ENCODE measurements at regions not wholly inside any gene's neighbourhood (a gene's known extent, or its start where the extent isn't known, plus 50 kb on each side); places are given as distances from the start of the nearest gene placed in this dataset.
"Not testable (repeated sequence)": the region's sequence is repeated elsewhere in the genome, so short reads cannot be mapped to it uniquely, and the experiment has no call there.

GRCh38 chr7:65519751-65520150 is 146.1 kb downstream of the ZNF92 start:
- not testable (repeated sequence) for DNase-seq; H2BK120ac ChIP-seq (ENCODE audit: low read depth, low read length); H3K27ac ChIP-seq (ENCODE audit: low read length, poor library complexity, severe bottlenecking); H3K14ac ChIP-seq (ENCODE audit: low read length in 2 of 2); H4K91ac ChIP-seq (ENCODE audit: low read length); H3K4me1 ChIP-seq (ENCODE audit: control insufficient read depth, insufficient read depth, low read depth, low read length); H3K36me3 ChIP-seq (ENCODE audit: control insufficient read depth in 1 of 2, insufficient read depth in 2 of 2, low read depth in 1 of 2, low read length in 2 of 2); H3K27me3 ChIP-seq (ENCODE audit: control insufficient read depth in 1 of 2, insufficient read depth in 1 of 2, low read length in 2 of 2); H3K23ac ChIP-seq (ENCODE audit: low read length in 2 of 2); H3K18ac ChIP-seq (ENCODE audit: low read depth in 1 of 2, low read length in 2 of 2); H2BK15ac ChIP-seq (ENCODE audit: low read depth, poor library complexity, severe bottlenecking); H4K8ac ChIP-seq (ENCODE audit: low read length); H2BK12ac ChIP-seq (ENCODE audit: low read length in 2 of 2); H2BK5ac ChIP-seq (ENCODE audit: low read depth, low read length, poor library complexity, severe bottlenecking); H3K4ac ChIP-seq (ENCODE audit: low read depth in 1 of 2, low read length in 2 of 2); H2AFZ ChIP-seq (ENCODE audit: low read depth, low read length); H3K4me3 ChIP-seq (ENCODE audit: insufficient read depth in 1 of 2, low read depth in 1 of 2, low read length in 2 of 2); H3K4me2 ChIP-seq (ENCODE audit: low read length, poor library complexity, severe bottlenecking); H3K9me3 ChIP-seq (ENCODE audit: control insufficient read depth, low read length); H3K9ac ChIP-seq (ENCODE audit: low read length); H2AK5ac ChIP-seq (ENCODE audit: low read length, severe bottlenecking); H3K79me1 ChIP-seq (replicated peaks; ENCODE audit: low read length, poor library complexity, severe bottlenecking)
- WGBS: 83% methylated on average over 1 of the region's 1 CpG

GRCh38 chr7:65545465-65546161 is 172.0 kb downstream of the ZNF92 start:
- not testable (repeated sequence) for H3K27me3 ChIP-seq (ENCODE audit: control insufficient read depth in 1 of 2, insufficient read depth in 1 of 2, low read length in 2 of 2); H3K23ac ChIP-seq (ENCODE audit: low read length in 2 of 2); H2AK5ac ChIP-seq (ENCODE audit: low read length, severe bottlenecking); H3K4ac ChIP-seq (ENCODE audit: low read depth in 1 of 2, low read length in 2 of 2); H2BK120ac ChIP-seq (ENCODE audit: low read depth, low read length); H3K9me3 ChIP-seq (ENCODE audit: control insufficient read depth, low read length); H2BK5ac ChIP-seq (ENCODE audit: low read depth, low read length, poor library complexity, severe bottlenecking); H2AFZ ChIP-seq (ENCODE audit: low read depth, low read length); H3K14ac ChIP-seq (ENCODE audit: low read length in 2 of 2); H4K8ac ChIP-seq (ENCODE audit: low read length); H3K36me3 ChIP-seq (ENCODE audit: control insufficient read depth in 1 of 2, insufficient read depth in 2 of 2, low read depth in 1 of 2, low read length in 2 of 2); DNase-seq; H4K91ac ChIP-seq (ENCODE audit: low read length); H3K4me2 ChIP-seq (ENCODE audit: low read length, poor library complexity, severe bottlenecking); H3K27ac ChIP-seq (ENCODE audit: low read length, poor library complexity, severe bottlenecking); H3K18ac ChIP-seq (ENCODE audit: low read depth in 1 of 2, low read length in 2 of 2); H3K9ac ChIP-seq (ENCODE audit: low read length); H2BK15ac ChIP-seq (ENCODE audit: low read depth, poor library complexity, severe bottlenecking); H3K4me1 ChIP-seq (ENCODE audit: control insufficient read depth, insufficient read depth, low read depth, low read length); H3K4me3 ChIP-seq (ENCODE audit: insufficient read depth in 1 of 2, low read depth in 1 of 2, low read length in 2 of 2); H3K79me1 ChIP-seq (replicated peaks; ENCODE audit: low read length, poor library complexity, severe bottlenecking); H2BK12ac ChIP-seq (ENCODE audit: low read length in 2 of 2)
- WGBS: no CpG with 5 or more reads among the region's 5 CpGs

- H3K14ac ChIP-seq (ENCODE audit: low read length in 2 of 2); H2BK5ac ChIP-seq (ENCODE audit: low read depth, low read length, poor library complexity, severe bottlenecking); H2BK120ac ChIP-seq (ENCODE audit: low read depth, low read length); H3K9ac ChIP-seq (ENCODE audit: low read length); H3K9me3 ChIP-seq (ENCODE audit: control insufficient read depth, low read length); H3K18ac ChIP-seq (ENCODE audit: low read depth in 1 of 2, low read length in 2 of 2); H3K36me3 ChIP-seq (ENCODE audit: control insufficient read depth in 1 of 2, insufficient read depth in 2 of 2, low read depth in 1 of 2, low read length in 2 of 2); H2BK12ac ChIP-seq (ENCODE audit: low read length in 2 of 2); H3K23ac ChIP-seq (ENCODE audit: low read length in 2 of 2); H3K79me1 ChIP-seq (replicated peaks; ENCODE audit: low read length, poor library complexity, severe bottlenecking); H3K4me3 ChIP-seq (ENCODE audit: insufficient read depth in 1 of 2, low read depth in 1 of 2, low read length in 2 of 2); H2AK5ac ChIP-seq (ENCODE audit: low read length, severe bottlenecking); H3K4me2 ChIP-seq (ENCODE audit: low read length, poor library complexity, severe bottlenecking); H4K8ac ChIP-seq (ENCODE audit: low read length); H3K4ac ChIP-seq (ENCODE audit: low read depth in 1 of 2, low read length in 2 of 2); DNase-seq; H2BK15ac ChIP-seq (ENCODE audit: low read depth, poor library complexity, severe bottlenecking); H3K4me1 ChIP-seq (ENCODE audit: control insufficient read depth, insufficient read depth, low read depth, low read length); H3K27ac ChIP-seq (ENCODE audit: low read length, poor library complexity, severe bottlenecking); H3K27me3 ChIP-seq (ENCODE audit: control insufficient read depth in 1 of 2, insufficient read depth in 1 of 2, low read length in 2 of 2); H2AFZ ChIP-seq (ENCODE audit: low read depth, low read length); H4K91ac ChIP-seq (ENCODE audit: low read length): not testable (repeated sequence)
- WGBS: no CpG with 5 or more reads among the region's 2 CpGs
These were observed 176.2 kb downstream of the ZNF92 start for GRCh38 chr7:65549589-65550443.

GRCh38 chr7:65550444-65550809 is 176.8 kb downstream of the ZNF92 start:
- H2BK12ac ChIP-seq (ENCODE audit: low read length in 2 of 2); H2AK5ac ChIP-seq (ENCODE audit: low read length, severe bottlenecking); H2BK5ac ChIP-seq (ENCODE audit: low read depth, low read length, poor library complexity, severe bottlenecking); H3K36me3 ChIP-seq (ENCODE audit: control insufficient read depth in 1 of 2, insufficient read depth in 2 of 2, low read depth in 1 of 2, low read length in 2 of 2); H3K4me1 ChIP-seq (ENCODE audit: control insufficient read depth, insufficient read depth, low read depth, low read length); DNase-seq; H2BK120ac ChIP-seq (ENCODE audit: low read depth, low read length); H3K27me3 ChIP-seq (ENCODE audit: control insufficient read depth in 1 of 2, insufficient read depth in 1 of 2, low read length in 2 of 2); H3K9me3 ChIP-seq (ENCODE audit: control insufficient read depth, low read length); H3K79me1 ChIP-seq (replicated peaks; ENCODE audit: low read length, poor library complexity, severe bottlenecking); H3K27ac ChIP-seq (ENCODE audit: low read length, poor library complexity, severe bottlenecking); H2AFZ ChIP-seq (ENCODE audit: low read depth, low read length); H2BK15ac ChIP-seq (ENCODE audit: low read depth, poor library complexity, severe bottlenecking); H3K4ac ChIP-seq (ENCODE audit: low read depth in 1 of 2, low read length in 2 of 2); H3K23ac ChIP-seq (ENCODE audit: low read length in 2 of 2); H3K9ac ChIP-seq (ENCODE audit: low read length); H3K4me2 ChIP-seq (ENCODE audit: low read length, poor library complexity, severe bottlenecking); H3K14ac ChIP-seq (ENCODE audit: low read length in 2 of 2); H3K4me3 ChIP-seq (ENCODE audit: insufficient read depth in 1 of 2, low read depth in 1 of 2, low read length in 2 of 2); H4K91ac ChIP-seq (ENCODE audit: low read length); H4K8ac ChIP-seq (ENCODE audit: low read length); H3K18ac ChIP-seq (ENCODE audit: low read depth in 1 of 2, low read length in 2 of 2): not testable (repeated sequence)
